ENCODE measurements at regions not wholly inside any gene's neighbourhood (a gene's known extent, or its start where the extent isn't known, plus 50 kb on each side); places are given as distances from the start of the nearest gene placed in this dataset.

GRCh38 chr7:126202177-126202576, 1050.6 kb downstream of the GRM8 start:
- Histone ChIP-seq H3K4me3 (ENCODE audit: low read depth, low read length) (no peak overlapping the region), H3K27me3 (ENCODE audit: control insufficient read depth, insufficient read depth, low read length) (no peaks in the 10 kb centered on the region), H3K36me3 (ENCODE audit: control insufficient read depth, insufficient read depth, low read length) (no peaks in the 10 kb centered on the region)
- ChIA-PET CTCF (interaction anchor here (0.9 kb wide), 1 partner anchor 9 kb away, joined by 3 read pairs; no protein-coding TSS in a partner anchor), POLR2A (no interaction called here)
- no peak for DNase-seq (ENCODE audit: low read depth)
- TF ChIP-seq, protein P1, sequence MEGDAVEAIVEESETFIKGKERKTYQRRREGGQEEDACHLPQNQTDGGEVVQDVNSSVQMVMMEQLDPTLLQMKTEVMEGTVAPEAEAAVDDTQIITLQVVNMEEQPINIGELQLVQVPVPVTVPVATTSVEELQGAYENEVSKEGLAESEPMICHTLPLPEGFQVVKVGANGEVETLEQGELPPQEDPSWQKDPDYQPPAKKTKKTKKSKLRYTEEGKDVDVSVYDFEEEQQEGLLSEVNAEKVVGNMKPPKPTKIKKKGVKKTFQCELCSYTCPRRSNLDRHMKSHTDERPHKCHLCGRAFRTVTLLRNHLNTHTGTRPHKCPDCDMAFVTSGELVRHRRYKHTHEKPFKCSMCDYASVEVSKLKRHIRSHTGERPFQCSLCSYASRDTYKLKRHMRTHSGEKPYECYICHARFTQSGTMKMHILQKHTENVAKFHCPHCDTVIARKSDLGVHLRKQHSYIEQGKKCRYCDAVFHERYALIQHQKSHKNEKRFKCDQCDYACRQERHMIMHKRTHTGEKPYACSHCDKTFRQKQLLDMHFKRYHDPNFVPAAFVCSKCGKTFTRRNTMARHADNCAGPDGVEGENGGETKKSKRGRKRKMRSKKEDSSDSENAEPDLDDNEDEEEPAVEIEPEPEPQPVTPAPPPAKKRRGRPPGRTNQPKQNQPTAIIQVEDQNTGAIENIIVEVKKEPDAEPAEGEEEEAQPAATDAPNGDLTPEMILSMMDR (IDR thresholded peaks at IDR 0.05; ENCODE audit: insufficient read depth, low read depth, low read length): no peak

GRCh38 chr7:126185959-126186580, 1066.7 kb downstream of the GRM8 start:
- Histone ChIP-seq H3K27me3 (ENCODE audit: control insufficient read depth, insufficient read depth, low read length) (no peaks in the 10 kb centered on the region), H3K4me3 (ENCODE audit: low read depth, low read length) (no peak overlapping the region), H3K36me3 (ENCODE audit: control insufficient read depth, insufficient read depth, low read length) (no peaks in the 10 kb centered on the region)
- ChIA-PET CTCF (no interaction called here), POLR2A (no interaction called here)
- TF ChIP-seq, protein P1 (IDR thresholded peaks at IDR 0.05; ENCODE audit: insufficient read depth, low read depth, low read length): no peak
- no peak for DNase-seq (ENCODE audit: low read depth)

GRCh38 chr7:126179916-126180315, 1072.8 kb downstream of the GRM8 start:
- DNase-seq (ENCODE audit: low read depth): no peak
- TF ChIP-seq, protein P1 (IDR thresholded peaks at IDR 0.05; ENCODE audit: insufficient read depth, low read depth, low read length): no peak
- no peak overlapping the region for H3K4me3 ChIP-seq (ENCODE audit: low read depth, low read length)
- H3K36me3 ChIP-seq (ENCODE audit: control insufficient read depth, insufficient read depth, low read length): no peaks in the 10 kb centered on the region
- no peaks in the 10 kb centered on the region for H3K27me3 ChIP-seq (ENCODE audit: control insufficient read depth, insufficient read depth, low read length)
- CTCF ChIA-PET: no interaction called here
- POLR2A ChIA-PET: no interaction called here

GRCh38 chr7:126178865-126179264, 1073.9 kb downstream of the GRM8 start:
- Histone ChIP-seq H3K27me3 (ENCODE audit: control insufficient read depth, insufficient read depth, low read length) (no peaks in the 10 kb centered on the region), H3K36me3 (ENCODE audit: control insufficient read depth, insufficient read depth, low read length) (no peaks in the 10 kb centered on the region), H3K4me3 (ENCODE audit: low read depth, low read length) (no peak overlapping the region)
- DNase-seq (ENCODE audit: low read depth): no peak
- CTCF ChIA-PET: no interaction called here
- POLR2A ChIA-PET: no interaction called here
- TF ChIP-seq, protein P1 (IDR thresholded peaks at IDR 0.05; ENCODE audit: insufficient read depth, low read depth, low read length): no peak

DNA sequence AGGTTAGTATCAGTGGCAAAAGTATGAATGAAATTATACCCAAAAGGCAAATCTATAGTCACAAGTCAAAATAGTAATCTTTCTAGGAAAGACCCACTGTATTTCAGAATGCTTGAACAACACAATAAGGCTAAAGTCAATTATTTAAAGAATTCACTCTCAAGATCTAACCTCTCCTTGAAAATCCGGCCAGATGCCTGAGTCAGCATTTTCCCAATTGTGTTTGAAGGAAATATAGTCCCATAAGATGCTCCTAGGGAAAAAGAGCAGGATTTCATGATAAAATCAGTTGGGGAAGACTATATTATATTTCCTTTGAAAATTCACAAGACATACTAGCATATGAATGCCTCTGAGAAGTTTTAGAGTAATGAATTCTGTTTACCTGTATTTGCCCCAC, 1075.0 kb downstream of the GRM8 start:
- no peak for DNase-seq (ENCODE audit: low read depth)
- ChIA-PET POLR2A (no interaction called here), CTCF (no interaction called here)
- Histone ChIP-seq H3K36me3 (ENCODE audit: control insufficient read depth, insufficient read depth, low read length) (no peaks in the 10 kb centered on the region), H3K4me3 (ENCODE audit: low read depth, low read length) (no peak overlapping the region), H3K27me3 (ENCODE audit: control insufficient read depth, insufficient read depth, low read length) (no peaks in the 10 kb centered on the region)
- TF ChIP-seq, protein P1 (IDR thresholded peaks at IDR 0.05; ENCODE audit: insufficient read depth, low read depth, low read length): no peak
